Omental fat pad (tissue), 3 donors: ENCODE measurements at regions not wholly inside any gene's neighbourhood (a gene's known extent, or its start where the extent isn't known, plus 50 kb on each side); places are given as distances from the start of the nearest gene placed in this dataset.

ENCODE experiments used
- ATAC-seq: fragments of 150-250 bp; one replicate; pipeline ENCODE4 v1.9.1; 2016; ENCODE audit warnings: mild to moderate bottlenecking, moderate library complexity; ENCODE audit not compliant: low FRiP score
- DNase-seq: peaks from one replicate; pipeline ENCODE4 v3.0.0-alpha.2; 2019; ENCODE audit warnings: low spot score
- CTCF ChIP-seq, 3 donors: fragments of 450-650 bp; IDR thresholded peaks; one replicate each; pipeline ENCODE4 v1.5.1; 2016 to 2017; ENCODE audit warnings: antibody characterized with exemption in 3 of 3, mild to moderate bottlenecking in 3 of 3, moderate library complexity in 2 of 3

- TF ChIP-seq CTCF (IDR thresholded peaks at IDR 0.05): no peak
- DNase-seq (no peak), ATAC-seq (no peak)
Observed at GRCh38 chr1:56190806-56191365, 388.5 kb downstream of the PLPP3 start.

GRCh38 chr1:56189946-56190805 lies 389.2 kb downstream of the PLPP3 start:
- DNase-seq (no peak), ATAC-seq (no peak)
- TF ChIP-seq CTCF (IDR thresholded peaks at IDR 0.05): no peak

GRCh38 chr1:56189454-56189853 lies 389.9 kb downstream of the PLPP3 start:
- DNase-seq: no peak
- ATAC-seq: no peak
- no peak for TF ChIP-seq CTCF (IDR thresholded peaks at IDR 0.05)

GRCh38 chr1:56188855-56189254 lies 390.5 kb downstream of the PLPP3 start:
- ATAC-seq: no peak
- no peak for TF ChIP-seq CTCF (IDR thresholded peaks at IDR 0.05)

GRCh38 chr1:56188221-56188620 lies 391.1 kb downstream of the PLPP3 start:
- ATAC-seq: no peak

More at GRCh38 chr1:56188855-56189254, 390.5 kb downstream of the PLPP3 start:
- no peak for DNase-seq

GRCh38 chr1:56187405-56187804 lies 392.0 kb downstream of the PLPP3 start:
- DNase-seq: no peak
- no peak for ATAC-seq
- TF ChIP-seq CTCF (IDR thresholded peaks at IDR 0.05): no peak

More at GRCh38 chr1:56188221-56188620, 391.1 kb downstream of the PLPP3 start:
- no peak for TF ChIP-seq CTCF (IDR thresholded peaks at IDR 0.05)
- no peak for DNase-seq

- no peak for ATAC-seq
- no peak for DNase-seq
- no peak for TF ChIP-seq CTCF (IDR thresholded peaks at IDR 0.05)
Observed at GRCh38 chr1:56185493-56185892, 393.9 kb downstream of the PLPP3 start.
